Kidney epithelial cell (primary cell): ENCODE measurements at regions not wholly inside any gene's neighbourhood (a gene's known extent, or its start where the extent isn't known, plus 50 kb on each side); places are given as distances from the start of the nearest gene placed in this dataset.
A peak's percentile ranks its signal among the peaks of the same experiment; 100 is the strongest.

Experiments
- DNase-seq: peaks from one replicate; pipeline ENCODE4 v3.0.0-alpha.2; 2010; ENCODE audit warnings: low read depth
- H3K27me3 ChIP-seq: 2 replicates; pipeline ENCODE4 v1.6.0; 2011; ENCODE audit warnings: low read length; ENCODE audit not compliant: control insufficient read depth, insufficient read depth
- H3K36me3 ChIP-seq: 2 replicates; pipeline ENCODE4 v1.5.1; 2011; ENCODE audit warnings: low read length; ENCODE audit not compliant: control insufficient read depth, insufficient read depth
- H3K4me3 ChIP-seq: 2 replicates; pipeline ENCODE4 v1.5.1; 2011; ENCODE audit warnings: low read depth, mild to moderate bottlenecking, control low read depth, low read length
- TF ChIP-seq, protein P1 (sequence below): IDR thresholded peaks from 2 replicates; pipeline ENCODE4 v1.5.1; 2011; ENCODE audit warnings: mild to moderate bottlenecking, moderate library complexity, low read length, control low read depth, inconsistent platforms; ENCODE audit not compliant: insufficient read depth, poor library complexity, severe bottlenecking

DNA sequence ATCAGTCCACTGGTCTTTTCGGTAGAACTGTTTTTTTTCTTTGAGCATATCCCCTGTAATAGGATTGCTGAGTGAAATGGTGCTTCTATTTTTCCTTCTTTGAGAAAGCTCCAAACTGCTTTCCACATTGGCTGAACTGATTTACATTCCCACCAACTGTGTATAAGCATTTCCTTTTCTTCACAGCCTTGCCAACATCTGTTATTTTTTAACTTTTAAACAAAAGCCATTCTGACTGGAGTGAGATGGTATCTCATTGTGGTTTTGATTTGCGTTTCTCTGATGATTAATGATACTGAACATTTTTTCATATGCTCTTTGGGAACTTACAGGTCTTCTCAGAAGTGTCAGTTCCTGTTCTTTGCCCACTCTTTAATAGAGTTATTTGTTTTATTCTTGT lies 764.7 kb downstream of the MTRR start:
- peak; percentile 63 for DNase-seq
- Histone ChIP-seq H3K36me3 (no peaks in the 10 kb centered on the region), H3K4me3 (no peak overlapping the region), H3K27me3 (no peaks in the 10 kb centered on the region)
- TF ChIP-seq, protein P1, sequence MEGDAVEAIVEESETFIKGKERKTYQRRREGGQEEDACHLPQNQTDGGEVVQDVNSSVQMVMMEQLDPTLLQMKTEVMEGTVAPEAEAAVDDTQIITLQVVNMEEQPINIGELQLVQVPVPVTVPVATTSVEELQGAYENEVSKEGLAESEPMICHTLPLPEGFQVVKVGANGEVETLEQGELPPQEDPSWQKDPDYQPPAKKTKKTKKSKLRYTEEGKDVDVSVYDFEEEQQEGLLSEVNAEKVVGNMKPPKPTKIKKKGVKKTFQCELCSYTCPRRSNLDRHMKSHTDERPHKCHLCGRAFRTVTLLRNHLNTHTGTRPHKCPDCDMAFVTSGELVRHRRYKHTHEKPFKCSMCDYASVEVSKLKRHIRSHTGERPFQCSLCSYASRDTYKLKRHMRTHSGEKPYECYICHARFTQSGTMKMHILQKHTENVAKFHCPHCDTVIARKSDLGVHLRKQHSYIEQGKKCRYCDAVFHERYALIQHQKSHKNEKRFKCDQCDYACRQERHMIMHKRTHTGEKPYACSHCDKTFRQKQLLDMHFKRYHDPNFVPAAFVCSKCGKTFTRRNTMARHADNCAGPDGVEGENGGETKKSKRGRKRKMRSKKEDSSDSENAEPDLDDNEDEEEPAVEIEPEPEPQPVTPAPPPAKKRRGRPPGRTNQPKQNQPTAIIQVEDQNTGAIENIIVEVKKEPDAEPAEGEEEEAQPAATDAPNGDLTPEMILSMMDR: no peak

DNA sequence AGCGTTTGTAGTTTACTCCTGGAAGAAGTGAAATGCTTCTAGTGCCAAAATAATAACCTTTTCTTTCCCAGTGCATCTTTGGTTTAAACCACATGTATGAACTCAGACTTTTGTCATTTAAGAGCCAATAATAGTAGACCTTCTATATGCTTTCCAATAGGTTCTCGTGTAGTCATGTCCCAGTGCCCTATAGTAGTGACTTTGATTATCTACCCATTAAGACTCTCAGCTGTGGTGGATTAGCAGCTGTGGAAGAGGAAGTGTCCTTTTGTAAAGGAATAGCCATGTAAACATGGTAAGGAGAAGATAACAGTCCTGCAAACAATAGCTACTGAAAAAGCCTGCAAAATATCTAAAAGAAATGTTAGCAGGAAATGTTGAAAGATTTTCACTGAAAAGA lies 765.3 kb downstream of the MTRR start:
- TF ChIP-seq, protein P1: no peak
- Histone ChIP-seq H3K4me3 (no peak overlapping the region), H3K36me3 (no peaks in the 10 kb centered on the region), H3K27me3 (no peaks in the 10 kb centered on the region)
- DNase-seq: no peak

- no peaks in the 10 kb centered on the region for H3K36me3 ChIP-seq
- H3K4me3 ChIP-seq: no peak overlapping the region
- no peak for DNase-seq
- no peaks in the 10 kb centered on the region for H3K27me3 ChIP-seq
- TF ChIP-seq, protein P1: no peak
These were observed 773.0 kb downstream of the MTRR start for GRCh38 chr5:8641786-8642505.

DNA sequence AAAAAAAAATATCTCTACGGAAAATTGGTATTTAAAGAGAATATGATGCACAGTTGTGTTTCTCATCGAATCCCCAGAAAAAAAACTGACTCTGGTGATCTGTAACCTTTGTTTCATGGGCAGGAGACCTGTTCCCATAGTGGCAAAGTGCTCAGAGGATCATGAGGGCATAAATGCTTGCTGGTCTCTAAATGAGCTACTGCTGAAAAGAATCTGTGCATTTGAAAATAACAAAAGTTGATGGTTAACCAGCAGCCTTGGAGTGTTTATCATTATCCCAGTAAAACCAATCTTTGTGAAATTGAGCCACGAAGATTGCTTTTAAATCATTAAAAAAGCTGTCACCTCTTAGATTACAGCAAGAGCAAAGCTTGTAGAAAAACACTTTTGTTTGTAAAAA lies 775.4 kb downstream of the MTRR start:
- TF ChIP-seq, protein P1: no peak
- Histone ChIP-seq H3K27me3 (no peaks in the 10 kb centered on the region), H3K4me3 (no peak overlapping the region), H3K36me3 (no peaks in the 10 kb centered on the region)
- DNase-seq: peak; percentile 5

GRCh38 chr5:8647111-8647510 lies 778.2 kb downstream of the MTRR start:
- Histone ChIP-seq H3K27me3 (no peaks in the 10 kb centered on the region), H3K36me3 (no peaks in the 10 kb centered on the region), H3K4me3 (no peak overlapping the region)
- DNase-seq: no peak
- TF ChIP-seq, protein P1: no peak

GRCh38 chr5:8650186-8650585 lies 781.2 kb downstream of the MTRR start:
- H3K36me3 ChIP-seq: no peaks in the 10 kb centered on the region
- TF ChIP-seq, protein P1: no peak
- no peak overlapping the region for H3K4me3 ChIP-seq
- no peaks in the 10 kb centered on the region for H3K27me3 ChIP-seq
- no peak for DNase-seq
